OCI-LY1 (cell line): ENCODE measurements at regions not wholly inside any gene's neighbourhood (a gene's known extent, or its start where the extent isn't known, plus 50 kb on each side); places are given as distances from the start of the nearest gene placed in this dataset.

ENCODE experiments used
- H2AFZ ChIP-seq: fragments of 200-600 bp; sonication (generic), shearing (Covaris generic); 2 replicates; pipeline ENCODE4 v1.6.0; 2014; ENCODE audit warnings: antibody characterized with exemption, mild to moderate bottlenecking, low read length
- H3F3A ChIP-seq: fragments of 200-600 bp; sonication (generic), shearing (Covaris generic); 2 replicates; pipeline ENCODE4 v1.6.0; 2014; ENCODE audit warnings: mild to moderate bottlenecking, antibody characterized with exemption, low read length, moderate library complexity; ENCODE audit not compliant: insufficient read depth
- H3K27ac ChIP-seq: fragments of 200-600 bp; sonication (generic); 2 replicates; pipeline ENCODE4 v1.5.1; 2014; ENCODE audit warnings: low read length, mixed run types, mild to moderate bottlenecking, low read depth; ENCODE audit not compliant: poor library complexity, severe bottlenecking
- H3K27me3 ChIP-seq: fragments of 200-600 bp; sonication (generic); 2 replicates; pipeline ENCODE4 v1.6.0; 2014; ENCODE audit warnings: antibody characterized with exemption, mild to moderate bottlenecking, low read length, moderate library complexity; ENCODE audit not compliant: insufficient read depth
- H3K36me3 ChIP-seq: fragments of 200-600 bp; sonication (generic); 2 replicates; pipeline ENCODE4 v1.6.1; 2014; ENCODE audit warnings: mild to moderate bottlenecking, antibody characterized with exemption, low read length, moderate library complexity, mixed read lengths; ENCODE audit not compliant: insufficient read depth
- H3K4me1 ChIP-seq: fragments of 200-600 bp; sonication (generic); 2 replicates; pipeline ENCODE4 v1.5.1; 2014; ENCODE audit warnings: mild to moderate bottlenecking, low read length, moderate library complexity; ENCODE audit not compliant: insufficient read depth, severe bottlenecking
- H3K4me2 ChIP-seq: fragments of 200-600 bp; sonication (generic), shearing (Covaris generic); 2 replicates; pipeline ENCODE4 v1.6.1; 2014; ENCODE audit warnings: low read length
- H3K4me3 ChIP-seq: fragments of 200-600 bp; sonication (generic); 2 replicates; pipeline ENCODE4 v1.5.1; 2014; ENCODE audit warnings: low read length, low read depth, mild to moderate bottlenecking, mixed read lengths; ENCODE audit not compliant: poor library complexity, severe bottlenecking
- H3K79me2 ChIP-seq: fragments of 200-600 bp; shearing (Covaris generic); 2 replicates; pipeline ENCODE4 v1.6.1; 2016; ENCODE audit warnings: mixed run types, low read length, mixed read lengths; ENCODE audit not compliant: insufficient read depth
- H3K9ac ChIP-seq: fragments of 200-600 bp; sonication (generic), shearing (Covaris generic); 2 replicates; pipeline ENCODE4 v1.6.1; 2014; ENCODE audit warnings: mild to moderate bottlenecking, low read length, mixed read lengths
- H3K9me2 ChIP-seq: fragments of 200-600 bp; sonication (generic), shearing (Covaris generic); 2 replicates; pipeline ENCODE4 v1.6.1; 2014; ENCODE audit warnings: low read depth, mild to moderate bottlenecking, low read length, mixed read lengths
- H3K9me3 ChIP-seq: fragments of 200-600 bp; shearing (Covaris generic); 2 replicates; pipeline ENCODE4 v1.6.1; 2014; ENCODE audit warnings: low read length, mixed read lengths
- H4K20me1 ChIP-seq: fragments of 200-600 bp; sonication (generic), shearing (Covaris generic); 2 replicates; pipeline ENCODE4 v1.6.0; 2016; ENCODE audit warnings: mild to moderate bottlenecking, low read length; ENCODE audit not compliant: insufficient read depth
- EZH2 ChIP-seq: fragments of 200-600 bp; sonication (generic), shearing (Covaris generic); IDR thresholded peaks from 2 replicates; pipeline ENCODE4 v1.8.0; 2017; ENCODE audit warnings: borderline replicate concordance, mixed run types, mild to moderate bottlenecking, antibody characterized with exemption, low read length, moderate library complexity, mixed read lengths
- TF ChIP-seq, protein P1 (sequence below): fragments of 200-600 bp; sonication (generic), shearing (Covaris generic); IDR thresholded peaks from 2 replicates; pipeline ENCODE4 v1.5.1; 2017; ENCODE audit warnings: mild to moderate bottlenecking, antibody characterized with exemption, low read length, moderate library complexity, mixed read lengths

DNA sequence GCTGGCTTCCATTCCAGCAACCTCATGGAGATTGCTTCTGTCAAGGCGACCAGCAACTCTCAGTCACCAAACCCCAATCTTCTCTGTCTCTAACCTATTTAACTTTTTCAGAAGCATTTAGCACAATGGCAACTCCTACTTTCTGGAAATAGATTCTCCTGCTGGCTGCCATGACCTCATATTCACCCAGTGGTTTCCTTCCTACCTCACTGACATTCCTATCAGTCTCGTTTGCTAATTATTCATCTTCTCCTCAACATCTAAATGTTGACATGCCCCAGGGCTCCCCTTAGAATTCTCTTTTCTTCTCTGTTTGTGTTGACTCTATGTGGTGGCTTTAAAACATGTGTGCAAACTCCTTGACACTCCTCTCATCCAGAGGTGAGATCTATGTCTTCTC lies 106.7 kb downstream of the OLFM4 start:
- H3F3A ChIP-seq, result no peaks in the 10 kb centered on the region

DNA sequence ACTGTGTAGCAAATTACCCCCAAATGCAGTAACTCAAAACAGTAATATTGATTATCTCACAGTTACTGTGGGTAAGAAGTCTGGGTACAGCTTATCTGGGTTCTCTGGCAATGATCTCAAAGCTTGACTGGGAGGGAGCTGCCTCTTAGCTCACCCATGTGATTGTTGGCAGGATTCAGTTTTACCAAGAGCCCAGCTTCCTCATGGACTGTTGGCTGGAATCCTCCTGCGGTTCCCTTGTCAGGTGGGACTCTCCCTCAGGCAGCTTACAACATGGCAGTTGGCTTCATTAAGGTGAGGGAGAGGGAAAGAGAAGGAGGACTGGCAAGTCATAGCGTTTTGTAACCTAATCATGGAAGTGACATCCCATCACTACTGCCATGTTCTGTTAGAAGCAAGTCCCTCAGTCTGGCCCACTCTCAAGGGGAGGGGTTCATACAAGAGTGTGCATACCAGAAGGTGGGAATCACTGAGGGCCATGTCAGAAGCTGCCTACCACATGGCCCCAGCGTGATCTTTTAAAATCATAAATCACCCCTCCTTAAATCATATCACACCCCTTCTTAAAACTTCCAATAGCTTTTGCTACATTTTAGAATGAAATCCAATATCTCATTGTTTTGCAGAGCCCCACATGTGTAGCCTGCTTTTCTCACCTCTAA lies 108.1 kb downstream of the OLFM4 start:
- Histone ChIP-seq H3K9me3 (no peaks in the 10 kb centered on the region), H3K36me3 (no peaks in the 10 kb centered on the region), H3K27me3 (no peaks in the 10 kb centered on the region), H3K4me1 (no peaks in the 10 kb centered on the region), H3K9me2 (no peaks in the 10 kb centered on the region), H3K4me3 (no peak overlapping the region), H3K79me2 (no peaks in the 10 kb centered on the region), H3F3A (no peaks in the 10 kb centered on the region), H3K27ac (no peak overlapping the region), H2AFZ (no peak overlapping the region), H3K9ac (no peak overlapping the region), H4K20me1 (no peaks in the 10 kb centered on the region), H3K4me2 (no peak overlapping the region)
- TF ChIP-seq EZH2, result no peak
- TF ChIP-seq, protein P1, sequence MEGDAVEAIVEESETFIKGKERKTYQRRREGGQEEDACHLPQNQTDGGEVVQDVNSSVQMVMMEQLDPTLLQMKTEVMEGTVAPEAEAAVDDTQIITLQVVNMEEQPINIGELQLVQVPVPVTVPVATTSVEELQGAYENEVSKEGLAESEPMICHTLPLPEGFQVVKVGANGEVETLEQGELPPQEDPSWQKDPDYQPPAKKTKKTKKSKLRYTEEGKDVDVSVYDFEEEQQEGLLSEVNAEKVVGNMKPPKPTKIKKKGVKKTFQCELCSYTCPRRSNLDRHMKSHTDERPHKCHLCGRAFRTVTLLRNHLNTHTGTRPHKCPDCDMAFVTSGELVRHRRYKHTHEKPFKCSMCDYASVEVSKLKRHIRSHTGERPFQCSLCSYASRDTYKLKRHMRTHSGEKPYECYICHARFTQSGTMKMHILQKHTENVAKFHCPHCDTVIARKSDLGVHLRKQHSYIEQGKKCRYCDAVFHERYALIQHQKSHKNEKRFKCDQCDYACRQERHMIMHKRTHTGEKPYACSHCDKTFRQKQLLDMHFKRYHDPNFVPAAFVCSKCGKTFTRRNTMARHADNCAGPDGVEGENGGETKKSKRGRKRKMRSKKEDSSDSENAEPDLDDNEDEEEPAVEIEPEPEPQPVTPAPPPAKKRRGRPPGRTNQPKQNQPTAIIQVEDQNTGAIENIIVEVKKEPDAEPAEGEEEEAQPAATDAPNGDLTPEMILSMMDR, result no peak

More for the DNA sequence above, 106.7 kb downstream of the OLFM4 start:
- Histone ChIP-seq H3K9me2 (no peaks in the 10 kb centered on the region), H3K27ac (no peak overlapping the region), H3K27me3 (no peaks in the 10 kb centered on the region), H3K9ac (no peak overlapping the region), H3K36me3 (no peaks in the 10 kb centered on the region), H3K79me2 (no peaks in the 10 kb centered on the region), H3K4me1 (no peaks in the 10 kb centered on the region), H3K4me3 (no peak overlapping the region), H2AFZ (no peak overlapping the region), H3K9me3 (no peaks in the 10 kb centered on the region), H3K4me2 (no peak overlapping the region), H4K20me1 (no peaks in the 10 kb centered on the region)
- no peak for TF ChIP-seq EZH2
- TF ChIP-seq, protein P1, result no peak

DNA sequence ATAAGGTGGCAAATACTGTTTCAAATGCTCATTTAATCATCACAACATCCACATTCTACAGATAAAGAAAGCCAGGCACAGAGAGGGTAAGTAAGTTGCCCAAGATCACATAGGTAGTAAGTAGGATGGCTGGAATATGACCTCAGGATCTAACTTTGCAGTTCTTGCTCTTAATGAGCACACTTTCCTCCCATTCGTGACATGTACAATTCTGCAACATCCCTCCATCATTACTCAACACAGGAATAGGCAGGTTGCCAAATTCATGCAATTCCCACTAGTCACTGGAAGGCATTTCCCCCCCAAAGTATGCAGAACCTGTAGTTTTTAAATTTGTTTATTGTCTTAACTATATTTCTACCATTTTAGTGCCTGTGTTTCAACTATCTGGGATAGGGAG lies 109.2 kb downstream of the OLFM4 start:
- no peak overlapping the region for H3K4me2 ChIP-seq
- H2AFZ ChIP-seq, result no peak overlapping the region
- TF ChIP-seq, protein P1, result no peak
- no peak for TF ChIP-seq EZH2
- no peak overlapping the region for H3K4me3 ChIP-seq
- no peaks in the 10 kb centered on the region for H3K9me3 ChIP-seq
- H3K9me2 ChIP-seq, result no peaks in the 10 kb centered on the region
- no peaks in the 10 kb centered on the region for H3K27me3 ChIP-seq
- no peak overlapping the region for H3K9ac ChIP-seq
- no peaks in the 10 kb centered on the region for H3F3A ChIP-seq
- no peaks in the 10 kb centered on the region for H3K36me3 ChIP-seq
- no peaks in the 10 kb centered on the region for H4K20me1 ChIP-seq
- H3K27ac ChIP-seq, result no peak overlapping the region
- H3K4me1 ChIP-seq, result no peaks in the 10 kb centered on the region
- H3K79me2 ChIP-seq, result no peaks in the 10 kb centered on the region
